Sigmoid colon (tissue), 4 donors: ENCODE measurements at regions not wholly inside any gene's neighbourhood (a gene's known extent, or its start where the extent isn't known, plus 50 kb on each side); places are given as distances from the start of the nearest gene placed in this dataset.

Source experiments
- EP300 ChIP-seq, 4 donors: sonication (generic); formaldehyde crosslinking; IDR thresholded peaks; one replicate each; pipeline ENCODE4 v1.6.1; 2017; ENCODE audit warnings: antibody characterized with exemption in 4 of 4
- POLR2AphosphoS5 ChIP-seq, 4 donors: sonication (generic); formaldehyde crosslinking; IDR thresholded peaks; one replicate each; pipeline ENCODE4 v1.6.1; 2017; ENCODE audit warnings: antibody characterized with exemption in 4 of 4
- TF ChIP-seq, protein P1 (sequence below), 4 experiments: fragments of 450-650 bp in 3 of 4; fragments of 200-600 bp in 1 of 4; IDR thresholded peaks; one replicate each; pipeline ENCODE4 v1.5.1; 2016 to 2019; ENCODE audit warnings: antibody characterized with exemption in 4 of 4, mild to moderate bottlenecking in 3 of 4, moderate library complexity in 2 of 4

DNA sequence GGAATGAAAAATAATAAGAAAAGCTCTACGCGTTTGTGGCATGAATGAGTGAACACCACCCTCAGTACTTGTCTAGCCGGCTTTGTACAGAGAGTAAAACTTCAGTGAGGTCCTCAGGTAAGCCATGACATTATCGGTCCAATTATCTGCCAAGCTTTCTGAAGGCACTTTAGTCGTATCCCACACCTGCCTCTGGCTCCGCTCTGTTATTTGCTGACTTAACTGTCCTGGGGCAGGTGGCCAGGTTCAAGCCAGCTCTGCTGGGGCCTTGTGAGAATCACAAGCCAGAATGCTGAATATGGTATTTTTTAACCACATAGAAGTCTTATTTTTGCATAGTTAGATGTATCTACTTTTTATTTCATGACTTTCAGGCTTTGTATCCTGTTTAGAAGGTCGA lies 66.0 kb upstream of the FHIP2A start:
- TF ChIP-seq EP300 (IDR thresholded peaks at IDR 0.05) (no peak), POLR2AphosphoS5 (IDR thresholded peaks at IDR 0.05) (no peak)
- TF ChIP-seq, protein P1, sequence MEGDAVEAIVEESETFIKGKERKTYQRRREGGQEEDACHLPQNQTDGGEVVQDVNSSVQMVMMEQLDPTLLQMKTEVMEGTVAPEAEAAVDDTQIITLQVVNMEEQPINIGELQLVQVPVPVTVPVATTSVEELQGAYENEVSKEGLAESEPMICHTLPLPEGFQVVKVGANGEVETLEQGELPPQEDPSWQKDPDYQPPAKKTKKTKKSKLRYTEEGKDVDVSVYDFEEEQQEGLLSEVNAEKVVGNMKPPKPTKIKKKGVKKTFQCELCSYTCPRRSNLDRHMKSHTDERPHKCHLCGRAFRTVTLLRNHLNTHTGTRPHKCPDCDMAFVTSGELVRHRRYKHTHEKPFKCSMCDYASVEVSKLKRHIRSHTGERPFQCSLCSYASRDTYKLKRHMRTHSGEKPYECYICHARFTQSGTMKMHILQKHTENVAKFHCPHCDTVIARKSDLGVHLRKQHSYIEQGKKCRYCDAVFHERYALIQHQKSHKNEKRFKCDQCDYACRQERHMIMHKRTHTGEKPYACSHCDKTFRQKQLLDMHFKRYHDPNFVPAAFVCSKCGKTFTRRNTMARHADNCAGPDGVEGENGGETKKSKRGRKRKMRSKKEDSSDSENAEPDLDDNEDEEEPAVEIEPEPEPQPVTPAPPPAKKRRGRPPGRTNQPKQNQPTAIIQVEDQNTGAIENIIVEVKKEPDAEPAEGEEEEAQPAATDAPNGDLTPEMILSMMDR (IDR thresholded peaks at IDR 0.05): no peak
